GM21737 (cell line): ENCODE measurements at regions not wholly inside any gene's neighbourhood (a gene's known extent, or its start where the extent isn't known, plus 50 kb on each side); places are given as distances from the start of the nearest gene placed in this dataset.
"Not testable (repeated sequence)": the region's sequence is repeated elsewhere in the genome, so short reads cannot be mapped to it uniquely, and the experiment has no call there.

Experiments used
- ATAC-seq: cut with Tn5 transposase; IDR thresholded peaks from one replicate; pipeline ENCODE4 v1.9.1; 2021; ENCODE audit warnings: mild to moderate bottlenecking, moderate library complexity; ENCODE audit not compliant: unreplicated experiment

DNA sequence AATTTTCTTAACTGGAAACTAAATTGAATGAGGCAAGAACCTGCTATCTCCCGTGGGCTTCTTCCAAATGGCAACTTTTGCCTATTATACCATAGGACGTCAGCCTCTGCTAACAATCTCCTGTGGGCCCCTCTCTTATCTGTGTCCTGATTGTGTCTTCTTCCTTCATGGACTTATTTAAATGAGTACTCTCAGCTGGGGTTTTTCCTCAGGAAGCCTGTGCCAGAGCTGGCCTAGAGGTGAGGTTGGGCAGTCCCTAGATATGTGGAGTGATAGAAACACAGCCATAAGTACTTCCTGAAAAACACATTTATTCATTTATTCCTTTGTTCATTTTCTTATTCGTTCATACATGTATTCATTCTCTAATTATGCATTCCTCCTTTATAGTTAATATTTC is 712.5 kb upstream of the SLIT2 start:
- no peak for ATAC-seq

DNA sequence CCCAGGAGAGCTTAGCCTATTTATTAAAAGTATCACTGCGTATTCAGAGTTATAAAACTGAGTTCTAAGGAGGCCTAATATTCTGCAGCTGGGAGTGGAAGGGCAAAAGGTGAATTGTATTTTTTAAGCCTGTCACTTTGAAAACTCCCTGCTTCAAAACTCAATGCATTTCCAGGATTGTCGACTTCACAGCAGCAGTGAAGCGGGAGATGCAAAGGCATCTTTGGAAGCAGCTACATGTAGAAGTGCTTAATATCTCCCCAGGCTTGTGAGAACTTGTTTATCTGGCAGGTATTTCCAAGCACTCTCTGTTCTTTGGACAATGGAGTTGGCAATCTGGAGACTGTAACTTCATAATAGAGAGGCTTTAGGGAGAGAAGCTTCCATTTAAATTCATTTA is 717.5 kb upstream of the SLIT2 start:
- no peak for ATAC-seq

DNA sequence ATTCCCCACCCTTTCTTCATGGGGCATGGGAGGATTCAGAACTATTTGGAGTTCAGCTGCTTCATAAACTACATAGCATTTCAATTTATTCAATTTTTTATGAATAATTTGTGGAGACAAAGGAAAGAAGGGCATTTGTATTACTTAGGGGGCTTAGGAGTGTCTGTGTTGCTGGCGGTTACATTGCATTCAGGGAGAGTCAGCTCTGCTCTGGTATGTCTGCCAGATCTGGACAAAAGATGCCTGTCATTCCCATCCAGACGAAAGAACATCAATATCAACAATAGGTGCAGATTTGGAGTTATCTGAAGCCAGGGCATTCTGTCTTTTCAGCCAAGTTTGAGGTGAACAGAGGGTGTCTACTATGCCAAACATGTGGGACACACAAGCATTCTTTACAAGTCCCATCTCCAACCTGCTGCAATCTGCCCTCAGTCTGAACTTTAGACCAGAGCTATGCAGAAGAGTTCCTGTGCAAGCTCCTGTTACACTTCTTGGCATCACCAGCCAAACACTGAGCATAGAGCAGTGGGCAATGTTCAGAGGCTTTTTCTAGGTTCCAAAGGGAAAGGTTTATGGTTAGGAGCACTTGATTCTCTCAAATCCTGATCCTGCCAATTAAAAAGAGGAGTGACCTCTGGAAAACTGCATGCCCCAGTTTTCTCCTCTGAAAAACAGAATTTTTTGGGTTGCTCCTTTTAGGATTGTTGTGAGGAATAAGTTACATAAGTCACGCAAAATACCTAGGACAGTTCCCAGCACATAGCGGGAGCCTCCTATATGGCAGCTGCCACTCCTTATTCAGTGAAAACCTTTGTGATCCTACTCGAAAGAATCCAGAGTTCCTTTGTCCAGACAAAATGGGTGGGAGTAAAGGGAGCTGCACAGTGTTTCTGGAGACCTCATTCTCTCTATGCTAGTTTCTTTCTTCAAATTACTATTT is 719.5 kb upstream of the SLIT2 start:
- no peak for ATAC-seq

DNA sequence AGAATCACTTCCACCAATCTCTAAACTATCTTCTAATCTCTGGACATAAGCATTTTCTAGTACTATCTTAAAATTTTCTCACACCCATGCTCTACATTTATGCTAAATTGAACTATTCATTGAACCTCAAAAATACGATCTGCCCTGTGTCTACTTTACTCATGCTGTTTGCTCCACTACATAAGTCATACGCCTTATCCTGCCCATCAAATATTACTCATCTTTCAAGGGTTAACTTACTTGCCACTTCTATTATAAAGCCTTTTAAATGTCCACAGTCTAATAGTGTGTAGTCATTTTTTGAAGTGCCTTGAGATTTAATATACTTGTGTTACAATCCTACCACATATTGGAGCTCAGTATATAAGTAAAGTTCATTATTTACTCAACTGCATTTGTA is 727.7 kb upstream of the SLIT2 start:
- no peak for ATAC-seq

DNA sequence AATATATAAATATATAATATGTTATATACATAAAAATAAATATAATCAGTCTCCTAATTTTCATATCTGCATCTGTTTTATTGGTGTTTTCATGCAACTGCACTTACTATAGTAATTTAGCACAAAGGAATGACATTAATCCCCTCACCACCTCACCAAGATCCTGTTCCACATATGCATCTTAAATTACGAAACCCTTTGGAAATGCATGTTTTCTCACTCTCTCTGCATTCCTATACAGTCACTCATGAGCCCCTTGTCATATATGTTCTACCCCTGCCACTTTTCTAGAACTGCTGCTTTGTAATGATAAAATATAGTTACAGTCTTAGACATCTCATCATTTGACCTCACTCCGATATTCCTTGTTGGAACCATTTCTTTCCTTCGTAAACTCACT is 728.7 kb upstream of the SLIT2 start:
- no peak for ATAC-seq

DNA sequence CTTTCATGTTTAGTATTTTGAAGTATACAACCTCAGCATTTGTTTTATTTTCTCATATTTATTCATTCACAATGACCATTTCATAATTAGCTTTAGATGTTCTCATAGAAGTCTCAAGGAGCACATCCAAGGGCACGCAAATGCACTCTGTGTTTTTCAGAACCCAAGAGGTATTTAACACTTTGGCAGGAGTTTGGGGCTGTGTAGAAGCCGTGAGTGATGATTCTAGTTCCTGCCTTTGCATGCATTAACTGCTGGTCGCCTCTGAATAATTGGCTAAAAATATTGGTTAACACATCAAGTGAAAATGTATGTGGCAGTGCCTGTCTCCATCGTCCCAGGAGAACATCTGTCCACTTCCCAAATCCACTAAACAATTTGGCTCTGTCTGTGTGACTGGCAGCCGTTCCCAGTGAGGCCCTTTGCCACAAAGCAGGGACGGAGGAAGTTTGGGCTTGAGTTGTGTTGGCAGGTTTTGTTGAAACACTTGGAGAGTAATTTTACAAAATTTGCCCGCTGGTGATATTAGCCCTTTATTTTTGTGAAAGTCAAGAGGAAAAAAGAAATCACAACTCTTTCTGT is 730.7 kb upstream of the SLIT2 start:
- no peak for ATAC-seq

DNA sequence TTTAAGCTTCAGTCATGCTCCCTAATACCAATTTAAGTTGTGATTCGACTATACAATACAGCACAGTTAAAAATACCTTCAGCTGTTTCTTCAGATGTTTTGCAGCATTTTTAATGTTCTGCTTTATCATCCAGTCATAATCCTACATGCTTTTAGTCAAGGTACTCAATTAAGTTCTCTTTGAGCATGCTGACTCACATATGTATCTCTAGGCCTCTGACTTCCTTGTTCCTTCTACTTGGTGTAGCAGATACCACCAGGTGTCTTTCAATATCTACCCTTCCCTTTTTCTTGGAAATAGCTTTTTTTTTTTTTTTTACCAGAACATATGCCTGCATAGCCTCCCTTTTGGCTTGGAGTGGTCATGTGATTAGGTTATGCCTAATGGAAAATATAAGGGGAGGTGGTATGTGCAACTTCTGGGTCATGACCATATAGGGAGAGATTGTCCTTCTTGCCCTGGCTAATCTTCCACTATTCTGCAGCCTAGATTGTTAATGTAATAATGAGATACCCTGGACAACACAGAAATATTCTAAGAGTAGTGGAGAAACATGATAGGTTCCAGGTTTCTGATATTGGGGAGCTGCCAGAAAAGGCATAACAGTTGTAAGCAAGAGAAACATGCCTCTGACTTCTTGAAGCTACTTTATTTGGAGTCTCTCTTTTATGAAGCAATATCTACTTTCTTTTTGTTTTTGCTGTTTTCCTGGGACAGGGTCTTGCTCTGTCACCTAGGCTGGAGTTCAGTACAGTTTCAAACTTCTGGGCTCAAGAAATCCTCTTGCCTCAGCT is 737.2 kb upstream of the SLIT2 start:
- ATAC-seq = no peak

DNA sequence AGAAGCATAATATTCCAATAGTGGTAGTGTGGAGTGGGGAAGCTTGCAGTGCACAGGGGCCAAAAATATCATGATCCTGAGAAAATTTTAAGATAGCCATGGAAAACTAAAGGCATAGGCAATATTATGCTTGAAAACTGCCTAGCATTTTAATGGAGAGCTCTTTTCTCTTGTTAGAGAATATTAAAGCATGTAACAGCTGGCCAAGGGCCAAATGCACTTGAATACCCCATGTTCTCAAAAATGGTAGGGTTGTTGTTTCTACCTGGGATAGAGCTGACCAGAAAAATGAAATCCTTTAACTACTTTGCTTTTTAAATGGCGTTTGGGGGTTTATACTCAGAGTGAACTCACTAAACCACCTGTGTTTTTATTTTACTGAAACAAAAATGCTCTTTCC is 739.6 kb upstream of the SLIT2 start:
- no peak for ATAC-seq

DNA sequence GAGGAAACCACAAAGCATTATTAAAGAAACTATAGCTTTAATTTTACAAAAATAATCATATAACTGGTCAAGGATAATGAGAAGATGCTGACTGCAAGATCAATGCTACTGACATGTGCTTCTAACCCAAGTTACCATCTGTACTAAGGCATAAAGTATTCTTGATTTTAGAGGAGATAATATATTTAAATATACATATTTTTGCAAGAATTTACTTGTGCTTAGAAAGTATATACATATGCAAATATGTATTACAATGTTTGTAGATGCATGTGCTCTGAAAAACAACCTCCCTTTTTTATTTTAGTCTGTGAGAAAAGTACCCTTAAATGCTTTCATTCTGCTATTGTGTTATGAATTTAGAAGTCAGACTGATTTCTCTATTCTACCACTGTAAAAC is 740.7 kb upstream of the SLIT2 start:
- no peak for ATAC-seq

DNA sequence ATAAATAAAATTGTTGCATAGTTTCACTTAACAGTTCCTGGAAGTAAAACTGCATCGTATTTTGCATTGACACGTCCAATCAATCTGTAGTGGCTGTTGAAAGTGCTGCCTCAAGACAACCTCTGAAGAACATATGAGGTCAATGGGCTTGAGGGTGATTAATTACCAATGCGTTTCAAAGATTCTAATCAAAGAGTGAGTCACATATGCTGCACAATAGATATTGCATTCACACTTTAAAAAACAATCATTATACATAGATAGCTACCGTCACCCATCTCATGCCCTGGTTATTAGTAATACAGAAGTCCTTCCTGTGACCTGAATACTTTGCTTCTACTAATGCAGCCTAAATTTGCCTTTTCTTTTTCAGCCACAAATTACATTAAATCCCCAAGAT is 743.3 kb upstream of the SLIT2 start:
- ATAC-seq = no peak

DNA sequence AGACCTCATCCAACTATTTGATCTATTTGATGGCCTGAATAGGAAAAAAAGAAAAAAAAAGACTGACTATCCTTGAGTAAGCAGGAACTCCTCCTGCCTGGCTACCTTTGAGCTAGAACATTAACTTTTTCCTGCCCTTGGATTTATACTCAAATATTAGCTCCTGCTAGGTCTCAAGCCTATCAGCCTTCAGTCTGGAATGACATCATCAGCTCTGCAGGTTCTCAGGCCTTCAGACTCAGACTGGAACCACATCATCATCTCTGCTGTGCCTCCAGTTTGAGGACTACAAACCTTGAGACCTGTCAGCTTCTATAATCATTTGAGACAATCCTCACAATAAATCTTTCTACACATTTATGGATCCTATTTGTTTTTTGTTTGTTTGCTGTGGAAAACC is 754.0 kb upstream of the SLIT2 start:
- no peak for ATAC-seq

DNA sequence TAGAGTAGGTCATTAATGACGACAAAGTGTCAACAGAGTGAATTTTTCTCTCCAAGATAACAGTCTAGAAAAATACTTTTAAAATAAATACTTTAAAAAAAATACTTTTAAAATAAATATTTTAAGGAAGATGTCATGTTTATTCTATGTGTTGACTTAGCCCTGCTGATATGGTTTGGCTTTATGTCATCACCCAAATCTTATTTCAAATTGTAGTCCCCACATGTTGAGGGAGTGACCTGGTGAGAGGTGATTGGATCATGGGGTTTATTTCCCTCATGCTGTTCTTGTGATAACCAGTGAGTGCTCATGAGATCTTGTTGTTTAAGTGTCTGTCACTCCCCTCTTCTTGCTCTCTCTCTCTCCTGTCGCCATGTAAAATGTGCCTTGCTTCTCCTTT is 754.9 kb upstream of the SLIT2 start:
- ATAC-seq = no peak

DNA sequence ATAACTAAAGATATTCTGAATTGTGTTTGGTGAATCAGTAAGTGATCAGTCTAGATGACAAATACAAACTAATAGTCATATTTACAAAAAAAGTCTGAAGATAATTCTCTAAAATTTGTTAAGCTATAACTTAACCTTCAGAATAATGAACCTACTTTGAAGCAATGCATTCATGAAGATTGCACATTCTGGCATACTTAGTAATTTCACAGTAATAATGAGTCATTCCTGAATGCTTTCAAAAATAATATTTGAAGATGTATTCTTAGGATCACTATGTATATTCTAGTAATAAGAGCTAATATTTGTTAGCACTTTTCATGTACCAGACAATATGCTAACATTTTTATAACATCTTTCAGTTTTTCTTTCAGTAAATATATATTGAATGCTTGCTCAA is 756.7 kb upstream of the SLIT2 start:
- ATAC-seq = no peak

DNA sequence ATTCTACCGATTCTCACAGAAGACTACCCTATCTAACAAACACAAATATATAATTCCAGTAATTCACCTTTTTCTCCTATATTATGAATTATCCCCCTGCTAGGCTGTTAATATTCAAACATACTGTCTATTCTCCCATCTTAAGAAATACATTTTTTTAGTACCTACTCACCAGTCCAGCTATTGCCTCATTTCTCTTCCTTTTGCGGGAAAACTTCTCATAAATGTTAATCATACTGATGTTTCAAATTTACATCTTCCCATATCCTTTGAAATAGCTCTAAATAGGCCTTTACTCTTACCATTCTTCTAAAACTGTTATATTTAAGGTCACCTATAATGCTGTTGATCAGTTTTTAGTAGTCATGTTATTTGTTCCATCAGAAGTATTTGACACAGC is 759.1 kb upstream of the SLIT2 start:
- ATAC-seq = no peak

DNA sequence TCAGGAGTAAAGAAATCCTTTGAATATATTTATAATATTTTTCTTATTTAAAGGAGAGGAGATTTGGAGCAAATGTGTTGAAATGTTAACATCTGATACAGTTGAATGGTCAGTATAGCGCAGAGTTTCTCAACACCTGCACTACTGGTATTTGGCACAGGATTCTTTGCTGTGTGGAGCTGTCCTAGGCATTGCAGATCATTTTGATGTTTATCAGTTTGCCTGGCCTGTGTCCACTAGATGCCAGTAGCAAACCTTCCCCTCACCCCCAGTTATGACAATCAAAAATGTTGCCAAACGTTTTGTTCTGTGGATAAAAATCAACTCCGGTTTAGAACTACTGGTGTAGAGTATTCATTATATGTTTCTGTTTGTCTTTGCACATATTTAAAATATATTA is 765.3 kb upstream of the SLIT2 start:
- ATAC-seq = no peak

DNA sequence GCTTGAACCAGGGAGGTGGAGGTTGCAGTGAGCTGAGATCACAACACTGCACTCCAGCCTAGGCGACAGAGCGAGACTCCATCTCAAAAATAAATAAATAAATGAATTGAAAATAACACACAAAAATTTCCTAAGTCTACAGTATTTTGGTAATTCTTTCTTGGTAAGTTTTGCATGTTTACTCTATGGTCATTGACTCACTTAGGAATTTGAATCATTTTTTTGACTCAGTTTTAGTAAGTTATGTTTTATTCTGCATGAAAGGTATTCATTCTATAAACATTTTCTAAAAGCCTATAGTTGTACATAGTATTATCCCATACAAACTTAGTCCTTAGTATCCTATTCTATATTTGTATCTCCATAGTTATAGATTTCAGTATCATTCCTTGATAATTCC is 772.9 kb upstream of the SLIT2 start:
- ATAC-seq = no peak

DNA sequence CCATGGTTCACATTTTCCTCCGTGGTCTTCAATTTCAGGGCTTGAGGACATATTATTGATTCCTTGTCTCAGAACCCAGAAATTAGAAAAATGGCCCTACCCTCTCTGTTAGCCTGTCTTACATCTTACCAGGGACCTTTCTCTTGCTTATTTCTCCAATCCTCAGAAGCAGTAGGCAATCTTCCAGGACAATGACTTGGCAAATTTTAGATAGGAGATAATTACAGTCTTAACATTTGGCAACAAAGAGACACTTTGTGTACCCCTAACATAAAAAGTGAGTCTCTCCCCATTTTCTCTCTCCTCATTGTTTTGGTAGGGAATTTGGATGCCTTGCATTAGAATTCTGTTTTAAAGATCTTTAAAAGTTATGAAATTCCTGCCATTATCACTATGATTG is 778.1 kb upstream of the SLIT2 start:
- no peak for ATAC-seq

DNA sequence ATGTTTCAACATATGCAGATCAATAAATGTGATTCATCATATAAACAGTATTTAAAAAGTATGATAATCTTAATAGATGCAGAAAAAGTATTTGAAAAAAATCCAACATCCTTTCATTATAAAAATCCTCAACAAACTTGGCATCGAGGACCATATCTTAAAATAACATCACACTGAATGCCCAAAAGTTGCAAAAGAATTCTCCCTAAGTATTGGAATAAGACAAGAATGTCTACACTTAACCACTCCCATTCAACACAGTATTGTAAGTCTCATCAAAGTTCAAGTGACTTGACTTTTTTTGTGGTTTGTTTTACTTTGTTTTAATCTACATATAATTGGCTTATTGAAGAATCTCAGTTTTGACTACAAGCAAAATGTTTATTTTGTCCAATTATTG is 779.0 kb upstream of the SLIT2 start:
- ATAC-seq = no peak

DNA sequence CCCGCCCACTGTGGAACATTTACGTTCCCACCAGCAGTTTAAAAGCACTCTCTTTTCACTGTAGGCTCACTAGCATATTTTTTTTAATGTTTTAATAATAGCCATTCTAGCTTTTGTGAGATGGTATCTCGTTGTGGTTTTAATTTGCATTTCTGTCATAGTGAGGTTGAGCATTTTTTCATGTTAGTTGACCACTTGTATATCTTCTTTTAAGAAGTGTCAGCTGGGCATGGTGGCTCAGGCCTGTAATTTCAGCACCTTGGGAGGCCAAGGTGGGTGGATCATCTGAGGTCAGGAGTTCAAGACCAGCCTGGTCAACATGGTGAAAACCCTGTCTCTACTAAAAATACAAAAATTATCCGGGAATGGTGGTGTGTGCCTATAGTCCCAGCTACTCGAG is 781.7 kb upstream of the SLIT2 start:
- ATAC-seq = not testable (repeated sequence)

DNA sequence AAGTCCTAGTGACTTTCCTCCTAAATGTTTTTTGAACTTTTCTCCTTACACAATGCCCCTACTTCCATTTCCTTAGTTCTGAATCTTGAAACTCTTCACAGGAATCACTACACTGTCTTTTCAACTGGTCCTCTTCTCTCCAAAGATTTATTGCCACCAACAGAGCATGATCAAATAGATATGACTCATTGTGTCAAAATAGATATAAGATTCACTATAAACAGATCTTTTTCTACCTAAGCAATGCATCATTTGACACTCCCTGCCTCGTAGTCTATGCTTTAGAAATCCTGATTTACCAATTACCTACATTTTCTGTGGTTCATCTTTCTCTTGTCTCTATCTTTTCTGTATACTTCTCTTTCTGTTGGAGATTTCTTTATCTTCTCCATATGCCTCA is 789.6 kb upstream of the SLIT2 start:
- ATAC-seq = no peak

DNA sequence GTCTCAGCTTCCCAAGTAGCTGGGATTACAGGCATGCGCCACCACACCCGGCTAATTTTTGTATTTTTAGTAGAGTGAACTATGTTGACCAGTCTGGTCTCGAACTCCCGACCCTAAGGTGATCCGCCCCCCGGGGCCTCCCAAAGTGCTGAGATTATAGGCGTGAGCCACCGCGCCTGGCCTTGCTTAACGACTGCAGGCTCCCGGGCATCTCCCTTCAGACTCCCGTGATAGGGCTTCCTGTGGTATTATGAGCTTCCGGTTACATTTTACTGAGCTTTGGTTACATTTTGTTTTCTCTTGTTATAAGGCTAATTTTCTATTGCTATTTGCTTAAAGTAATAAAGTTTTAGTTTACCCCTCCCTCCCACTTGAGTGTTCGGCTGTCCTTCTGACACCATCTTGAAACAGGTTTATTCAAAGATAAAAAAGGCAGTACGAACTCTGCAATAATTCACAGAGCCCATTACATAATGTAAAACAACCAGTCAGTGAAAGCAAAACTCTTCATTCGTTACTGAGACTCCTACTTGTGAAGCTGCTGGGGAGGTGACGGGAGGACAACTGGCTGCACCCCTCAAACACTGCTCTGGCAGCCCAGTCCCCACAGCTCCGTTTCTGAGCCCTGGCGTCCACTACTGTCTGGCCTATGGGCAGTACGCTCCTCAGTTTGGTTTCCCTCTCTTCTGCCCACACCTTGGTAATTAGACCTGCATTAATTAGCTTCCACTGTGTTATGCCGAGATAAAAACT is 795.7 kb upstream of the SLIT2 start:
- no peak for ATAC-seq
